Activated CD4-positive, alpha-beta T cell treated with anti-CD3 and anti-CD28 coated beads, Interleukin-2, amount 10 ng/mL, durations not matched to agents 7 days and 5 days (primary cell): ENCODE measurements at regions not wholly inside any gene's neighbourhood (a gene's known extent, or its start where the extent isn't known, plus 50 kb on each side); places are given as distances from the start of the nearest gene placed in this dataset.
"Not testable (repeated sequence)": the region's sequence is repeated elsewhere in the genome, so short reads cannot be mapped to it uniquely, and the experiment has no call there.

Experiments used
- CTCF ChIA-PET: fragments of 350-600 bp; sonication (Branson Sonifier 250); formaldehyde crosslinking; loops from one replicate; lab custom pipeline; 2021; ENCODE audit warnings: antibody characterized with exemption; lab: Charles Lee
- POLR2A ChIA-PET: fragments of 350-600 bp; sonication (Branson Sonifier 250); formaldehyde crosslinking; loops from one replicate; lab custom pipeline; 2021; ENCODE audit warnings: antibody characterized with exemption; lab: Charles Lee
- DNase-seq: peaks from one replicate; pipeline ENCODE4 v3.0.0-alpha.2; 2020
- H3K27ac Mint-ChIP-seq: one replicate; pipeline ENCODE4 v1.8.0; 2021; ENCODE audit warnings: mild to moderate bottlenecking, moderate library complexity, mixed read lengths
- H3K27me3 Mint-ChIP-seq: one replicate; pipeline ENCODE4 v1.8.0; 2021; ENCODE audit warnings: mixed read lengths
- H3K36me3 Mint-ChIP-seq: one replicate; pipeline ENCODE4 v1.8.0; 2021; ENCODE audit warnings: low read depth, mixed read lengths
- H3K4me1 Mint-ChIP-seq: one replicate; pipeline ENCODE4 v1.8.0; 2021; ENCODE audit warnings: mixed read lengths
- H3K4me3 Mint-ChIP-seq: one replicate; pipeline ENCODE4 v1.8.0; 2021; ENCODE audit warnings: mild to moderate bottlenecking, moderate library complexity, mixed read lengths
- H3K9me3 Mint-ChIP-seq: one replicate; pipeline ENCODE4 v1.8.0; 2021; ENCODE audit warnings: mixed read lengths

DNA sequence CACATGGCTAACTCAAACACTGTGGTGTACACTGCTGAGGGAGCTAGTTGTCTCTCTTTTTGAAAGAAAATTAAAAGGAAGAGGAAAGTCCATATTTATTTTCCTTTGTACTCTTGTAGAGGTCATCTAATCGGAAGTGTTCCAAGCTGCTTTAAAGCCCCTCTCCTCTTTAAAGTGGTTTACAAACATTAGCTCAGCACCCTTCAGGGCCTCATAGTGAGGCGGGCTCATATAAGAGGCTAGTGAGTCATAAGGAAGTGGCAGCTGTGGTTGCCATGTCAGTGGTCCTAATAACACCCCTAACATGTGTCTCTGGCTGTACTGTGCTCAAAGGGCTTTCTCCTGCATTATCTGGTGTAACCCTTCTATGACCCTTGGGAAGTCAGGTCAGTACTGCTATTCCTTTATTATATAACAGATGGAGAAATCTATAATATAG lies 104.4 kb upstream of the SERBP1 start:
- POLR2A ChIA-PET: no interaction called here
- DNase-seq: no peak
- H3K9me3 Mint-ChIP-seq: peaks cover 6% of the 10 kb centered on the region
- H3K36me3 Mint-ChIP-seq: no peaks in the 10 kb centered on the region
- no peak overlapping the region for H3K27ac Mint-ChIP-seq
- H3K4me3 Mint-ChIP-seq: no peak overlapping the region
- H3K4me1 Mint-ChIP-seq: no peaks in the 10 kb centered on the region
- CTCF ChIA-PET: interaction anchor here (0.8 to 1.4 kb wide), 3 partner anchors 11 to 34 kb away, joined by 3 to 4 read pairs (median 3); no protein-coding TSS in a partner anchor
- H3K27me3 Mint-ChIP-seq: peaks cover 2% of the 10 kb centered on the region

DNA sequence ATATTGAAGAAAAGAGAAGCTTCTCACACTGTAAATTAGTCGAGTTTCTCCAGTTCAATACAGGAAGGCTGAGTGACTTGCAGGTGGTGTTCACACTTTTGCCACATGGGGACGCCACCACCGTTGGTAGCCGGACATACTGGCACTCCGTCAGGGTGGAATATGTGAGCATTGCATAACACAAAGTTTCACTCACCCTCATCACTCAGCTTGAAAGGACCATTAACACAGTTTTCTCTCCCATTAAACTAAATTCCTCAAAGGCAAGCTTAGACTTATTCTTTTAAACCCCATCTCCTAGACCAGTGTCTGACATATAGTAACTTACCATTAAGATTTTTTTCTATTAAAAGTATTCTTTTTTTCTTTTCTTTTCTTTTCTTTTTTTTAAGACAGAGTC lies 105.3 kb upstream of the SERBP1 start:
- no peaks in the 10 kb centered on the region for H3K36me3 Mint-ChIP-seq
- peak; percentile 41 for DNase-seq
- POLR2A ChIA-PET: no interaction called here
- no peaks in the 10 kb centered on the region for H3K4me1 Mint-ChIP-seq
- no peaks in the 10 kb centered on the region for H3K27me3 Mint-ChIP-seq
- H3K27ac Mint-ChIP-seq: no peak overlapping the region
- no peak overlapping the region for H3K4me3 Mint-ChIP-seq
- H3K9me3 Mint-ChIP-seq: peaks cover 6% of the 10 kb centered on the region
- CTCF ChIA-PET: interaction anchor here (0.6 to 1.4 kb wide), 4 partner anchors 11 to 223 kb away, joined by 3 to 4 read pairs (median 4); no protein-coding TSS in a partner anchor

DNA sequence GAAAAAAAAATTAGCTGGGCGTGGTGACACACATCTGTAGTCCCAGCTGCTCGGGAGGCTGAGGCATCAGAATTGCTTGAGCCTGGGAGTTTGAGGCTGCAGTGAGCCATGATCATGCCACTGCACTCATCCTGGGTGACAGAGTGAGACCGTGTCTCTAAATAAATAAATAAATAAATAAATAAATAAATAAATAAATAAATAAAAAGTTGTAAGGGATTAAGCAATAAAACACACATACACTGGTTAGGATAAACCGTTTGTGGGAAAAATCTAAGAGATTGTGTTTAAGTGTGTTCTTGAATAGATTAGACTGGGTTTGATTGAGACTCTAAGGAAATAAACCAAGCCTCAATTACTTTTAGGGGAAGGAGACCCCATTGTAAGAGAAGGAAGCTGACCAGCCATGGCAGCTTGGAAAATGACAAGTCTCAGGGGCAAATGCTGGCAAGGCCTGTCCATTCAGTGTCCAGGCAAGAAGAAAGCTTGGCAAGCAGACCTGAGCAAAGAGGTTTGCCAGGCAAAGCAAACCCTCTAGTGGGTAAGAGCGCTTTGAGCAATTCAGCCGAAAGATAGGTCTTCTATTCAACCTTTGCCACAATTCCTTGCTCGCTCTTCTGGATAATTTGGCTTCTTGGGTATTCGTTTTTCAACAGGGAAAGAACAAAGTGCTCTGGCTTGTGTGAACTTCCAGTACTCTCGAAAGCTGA lies 106.9 kb upstream of the SERBP1 start:
- Mint-ChIP-seq H3K36me3 (no peaks in the 10 kb centered on the region), H3K27ac (no peak overlapping the region), H3K9me3 (no peaks in the 10 kb centered on the region), H3K27me3 (no peaks in the 10 kb centered on the region), H3K4me1 (no peaks in the 10 kb centered on the region), H3K4me3 (no peak overlapping the region)
- ChIA-PET CTCF (interaction anchor here (0.7 to 1.4 kb wide), 3 partner anchors 9 to 224 kb away, joined by 3 to 5 read pairs (median 3); no protein-coding TSS in a partner anchor), POLR2A (no interaction called here)
- no peak for DNase-seq

DNA sequence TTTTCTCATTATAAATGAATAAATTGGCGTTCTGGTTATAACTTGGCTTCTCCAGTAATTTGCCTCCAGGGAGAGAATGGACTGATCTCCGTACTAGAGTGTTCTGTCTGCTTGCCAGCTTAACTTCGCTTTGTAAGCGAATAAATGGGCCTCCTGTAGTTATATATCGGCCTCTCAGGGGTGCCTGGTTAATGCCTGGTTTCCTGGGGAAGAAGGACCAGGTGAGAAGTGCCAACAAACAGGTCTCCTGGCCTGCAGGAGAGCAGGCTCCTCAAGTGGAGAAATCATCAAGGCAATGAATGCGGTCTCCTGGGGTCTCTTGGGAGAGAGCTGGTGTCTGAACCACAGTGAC lies 107.4 kb upstream of the SERBP1 start:
- no peaks in the 10 kb centered on the region for H3K4me1 Mint-ChIP-seq
- no peaks in the 10 kb centered on the region for H3K9me3 Mint-ChIP-seq
- CTCF ChIA-PET: no interaction called here
- POLR2A ChIA-PET: no interaction called here
- H3K4me3 Mint-ChIP-seq: no peak overlapping the region
- no peaks in the 10 kb centered on the region for H3K36me3 Mint-ChIP-seq
- DNase-seq: no peak
- H3K27me3 Mint-ChIP-seq: no peaks in the 10 kb centered on the region
- H3K27ac Mint-ChIP-seq: no peak overlapping the region

DNA sequence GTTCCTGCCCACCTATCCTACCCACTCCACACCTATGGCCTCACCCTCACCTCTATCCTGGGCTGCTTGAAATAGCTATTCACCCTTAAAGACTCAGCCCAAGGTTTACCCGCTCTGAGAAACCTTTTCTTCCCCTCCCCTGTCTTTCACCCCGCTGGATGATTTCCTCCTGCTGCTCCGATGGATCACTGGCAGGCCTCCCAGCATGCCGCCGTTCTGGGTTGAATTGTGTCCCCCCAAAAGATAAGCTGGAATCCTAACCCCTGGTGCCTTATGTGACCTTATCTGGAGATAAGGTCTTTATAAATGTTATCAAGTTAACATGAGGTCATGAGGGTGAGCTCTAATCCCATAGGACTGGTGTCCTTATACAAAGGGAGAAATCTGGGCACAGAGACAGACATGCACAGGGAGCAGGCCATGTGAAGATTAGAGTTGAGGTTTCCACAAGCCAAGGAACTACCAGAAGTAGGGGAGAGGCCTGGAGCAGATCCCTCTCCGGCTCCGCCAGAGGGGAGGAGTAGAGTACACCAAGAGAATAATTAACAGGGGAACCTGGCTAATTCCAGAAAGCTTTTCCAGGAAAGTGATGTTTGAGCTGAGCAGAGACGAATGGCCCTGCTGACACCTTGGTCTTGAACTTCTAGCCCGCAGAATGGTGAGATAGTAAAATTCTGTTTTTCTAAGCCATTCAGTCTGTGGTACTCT lies 110.0 kb upstream of the SERBP1 start:
- H3K4me1 Mint-ChIP-seq: no peaks in the 10 kb centered on the region
- ChIA-PET POLR2A (no interaction called here), CTCF (interaction anchor here (0.8 to 2.2 kb wide), 3 partner anchors 17 to 226 kb away, joined by 3 to 7 read pairs (median 4); no protein-coding TSS in a partner anchor)
- H3K27me3 Mint-ChIP-seq: no peaks in the 10 kb centered on the region
- no peak overlapping the region for H3K4me3 Mint-ChIP-seq
- no peaks in the 10 kb centered on the region for H3K9me3 Mint-ChIP-seq
- DNase-seq: no peak
- no peaks in the 10 kb centered on the region for H3K36me3 Mint-ChIP-seq
- H3K27ac Mint-ChIP-seq: no peak overlapping the region

DNA sequence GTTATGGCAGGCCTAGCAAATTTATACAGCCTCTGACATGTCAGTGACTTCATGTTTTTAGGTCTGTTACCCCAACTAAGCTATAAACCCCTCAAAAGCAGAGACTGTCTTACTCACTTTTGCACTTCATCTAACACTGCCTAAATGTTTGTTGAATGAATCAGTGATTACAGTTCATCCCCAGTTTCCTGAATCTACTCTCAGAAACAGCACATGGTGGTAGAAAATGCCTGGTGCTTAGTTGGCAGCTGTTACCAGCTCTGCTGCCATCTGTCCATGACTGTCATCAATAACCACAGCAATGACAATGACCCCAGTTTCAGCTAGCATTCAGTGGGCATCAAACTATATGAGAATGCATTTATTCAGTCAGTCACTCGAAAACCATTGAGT lies 110.5 kb upstream of the SERBP1 start:
- no peaks in the 10 kb centered on the region for H3K36me3 Mint-ChIP-seq
- ChIA-PET POLR2A (no interaction called here), CTCF (interaction anchor here (0.8 to 2.2 kb wide), 3 partner anchors 17 to 226 kb away, joined by 3 to 7 read pairs (median 4); no protein-coding TSS in a partner anchor)
- no peaks in the 10 kb centered on the region for H3K9me3 Mint-ChIP-seq
- H3K4me3 Mint-ChIP-seq: no peak overlapping the region
- H3K4me1 Mint-ChIP-seq: no peaks in the 10 kb centered on the region
- no peaks in the 10 kb centered on the region for H3K27me3 Mint-ChIP-seq
- no peak for DNase-seq
- no peak overlapping the region for H3K27ac Mint-ChIP-seq

DNA sequence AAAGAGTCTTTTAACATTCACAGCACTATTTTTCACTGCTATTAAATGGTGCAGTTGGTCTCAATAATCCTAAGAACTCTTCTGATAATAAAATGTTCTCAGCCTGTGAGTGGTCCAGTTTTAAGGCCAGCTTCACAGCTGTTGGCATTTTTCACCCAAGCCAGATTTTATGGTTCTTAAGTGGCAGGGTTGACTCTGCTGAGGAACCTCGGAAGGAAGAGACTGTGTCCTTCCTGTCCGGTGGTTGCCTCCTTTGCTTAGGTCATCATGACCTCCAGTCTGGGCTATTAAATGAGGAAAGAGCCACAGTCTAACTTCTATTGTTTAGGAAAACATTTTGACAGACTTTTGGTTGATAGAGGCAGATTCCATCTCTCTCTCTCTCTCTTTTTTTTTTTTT lies 112.5 kb upstream of the SERBP1 start:
- no peak overlapping the region for H3K27ac Mint-ChIP-seq
- DNase-seq: no peak
- POLR2A ChIA-PET: no interaction called here
- H3K36me3 Mint-ChIP-seq: no peaks in the 10 kb centered on the region
- no peaks in the 10 kb centered on the region for H3K4me1 Mint-ChIP-seq
- no peak overlapping the region for H3K4me3 Mint-ChIP-seq
- no peaks in the 10 kb centered on the region for H3K27me3 Mint-ChIP-seq
- CTCF ChIA-PET: no interaction called here
- no peaks in the 10 kb centered on the region for H3K9me3 Mint-ChIP-seq

DNA sequence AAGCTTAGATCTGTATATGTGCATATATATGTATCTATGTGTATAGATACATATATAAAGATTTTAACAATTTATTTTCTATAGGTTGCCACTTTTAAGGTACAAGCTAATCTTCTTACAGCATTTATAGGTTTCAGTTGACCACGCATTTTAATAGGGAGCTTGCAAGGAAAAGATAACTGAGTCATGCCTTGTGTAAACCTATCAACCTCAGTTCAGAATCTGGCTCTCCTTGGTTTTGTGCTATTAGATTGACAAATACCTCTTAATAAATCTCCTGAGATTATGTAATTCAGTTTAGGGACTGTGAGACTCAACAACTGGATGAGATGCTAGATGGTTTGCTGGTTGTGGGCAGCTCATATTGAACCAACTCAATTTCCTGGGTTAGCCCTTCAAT lies 114.7 kb upstream of the SERBP1 start:
- no peak overlapping the region for H3K4me3 Mint-ChIP-seq
- no peak overlapping the region for H3K27ac Mint-ChIP-seq
- H3K9me3 Mint-ChIP-seq: no peaks in the 10 kb centered on the region
- DNase-seq: no peak
- CTCF ChIA-PET: interaction anchor here (1.0 to 1.1 kb wide), 2 partner anchors 19 to 20 kb away, joined by 3 read pairs; no protein-coding TSS in a partner anchor
- POLR2A ChIA-PET: no interaction called here
- H3K4me1 Mint-ChIP-seq: no peaks in the 10 kb centered on the region
- no peaks in the 10 kb centered on the region for H3K36me3 Mint-ChIP-seq
- no peaks in the 10 kb centered on the region for H3K27me3 Mint-ChIP-seq

DNA sequence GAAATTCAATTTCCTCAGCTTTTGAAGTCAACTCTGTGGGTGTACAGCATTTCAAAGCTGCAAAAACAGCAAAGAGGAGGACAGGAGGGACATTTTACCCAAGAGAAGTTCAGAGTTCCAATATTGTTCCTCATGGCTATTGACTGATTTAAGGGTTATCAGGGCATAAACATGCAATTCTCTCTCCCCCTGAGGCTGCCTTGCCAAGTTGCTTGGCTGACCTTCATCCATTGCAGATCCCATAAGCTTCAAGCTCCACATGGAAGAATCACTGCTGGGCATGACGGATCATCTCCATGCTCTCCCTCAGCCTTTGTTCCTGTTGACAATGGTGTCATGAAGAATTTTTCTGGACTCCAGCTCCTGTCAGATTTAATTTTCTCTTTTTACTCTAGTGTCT lies 115.2 kb upstream of the SERBP1 start:
- Mint-ChIP-seq H3K36me3 (no peaks in the 10 kb centered on the region), H3K4me3 (no peak overlapping the region), H3K4me1 (no peaks in the 10 kb centered on the region), H3K9me3 (no peaks in the 10 kb centered on the region), H3K27me3 (no peaks in the 10 kb centered on the region), H3K27ac (no peak overlapping the region)
- CTCF ChIA-PET: interaction anchor here (1.0 kb wide), 1 partner anchor 21 kb away, joined by 3 read pairs; no protein-coding TSS in a partner anchor
- DNase-seq: no peak
- POLR2A ChIA-PET: no interaction called here

DNA sequence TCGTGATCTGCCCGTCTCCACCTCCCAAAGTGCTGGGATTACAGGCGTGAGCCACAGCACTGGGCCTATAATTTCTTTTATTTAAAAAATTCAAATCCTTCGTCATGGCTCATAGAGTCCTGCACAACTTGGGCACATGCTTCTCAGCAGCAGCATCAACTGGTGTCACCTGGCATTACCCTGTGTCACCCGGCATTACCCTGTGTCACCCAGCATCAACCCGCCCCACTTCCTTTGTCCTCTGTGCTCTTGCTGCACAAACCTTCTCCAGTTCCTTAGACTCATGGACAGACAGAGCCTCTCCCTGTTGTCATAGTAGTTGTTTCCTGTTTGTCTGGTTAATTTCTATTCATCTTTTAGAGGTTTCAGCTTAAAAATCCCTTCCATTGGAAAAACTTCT lies 121.2 kb upstream of the SERBP1 start:
- Mint-ChIP-seq H3K36me3 (no peaks in the 10 kb centered on the region), H3K4me1 (no peaks in the 10 kb centered on the region), H3K9me3 (no peaks in the 10 kb centered on the region), H3K27me3 (no peaks in the 10 kb centered on the region), H3K27ac (no peak overlapping the region), H3K4me3 (no peak overlapping the region)
- POLR2A ChIA-PET: no interaction called here
- CTCF ChIA-PET: interaction anchor here (0.9 to 1.4 kb wide), 2 partner anchors 65 to 209 kb away, joined by 3 to 4 read pairs; no protein-coding TSS in a partner anchor
- DNase-seq: no peak

DNA sequence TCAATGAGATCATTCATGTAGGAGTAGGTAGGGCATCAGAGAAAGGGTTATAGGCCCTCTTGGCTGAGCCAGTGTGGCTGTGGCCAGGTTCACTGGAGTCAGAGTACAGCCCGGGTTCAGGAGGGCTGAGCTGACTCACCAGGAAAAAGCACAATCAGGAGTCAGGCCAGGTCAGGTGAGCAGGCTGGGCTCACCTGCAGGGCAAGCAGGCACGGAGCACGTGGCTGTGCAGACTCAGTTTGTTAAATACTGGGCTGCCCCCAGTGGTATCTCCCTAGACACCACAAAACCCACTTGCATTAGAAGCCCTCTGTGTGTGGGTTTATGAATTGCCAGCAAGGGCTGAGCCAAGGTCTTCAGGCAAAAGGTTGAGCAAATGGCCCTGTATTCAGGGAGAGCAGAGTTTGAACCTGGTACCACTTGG lies 122.1 kb upstream of the SERBP1 start:
- DNase-seq: no peak
- Mint-ChIP-seq H3K4me1 (no peaks in the 10 kb centered on the region), H3K4me3 (no peak overlapping the region), H3K36me3 (no peaks in the 10 kb centered on the region), H3K27ac (no peak overlapping the region), H3K27me3 (no peaks in the 10 kb centered on the region), H3K9me3 (no peaks in the 10 kb centered on the region)
- CTCF ChIA-PET: interaction anchor here (0.9 to 1.4 kb wide), 3 partner anchors 11 to 208 kb away, joined by 3 to 4 read pairs (median 3); no protein-coding TSS in a partner anchor
- POLR2A ChIA-PET: no interaction called here

DNA sequence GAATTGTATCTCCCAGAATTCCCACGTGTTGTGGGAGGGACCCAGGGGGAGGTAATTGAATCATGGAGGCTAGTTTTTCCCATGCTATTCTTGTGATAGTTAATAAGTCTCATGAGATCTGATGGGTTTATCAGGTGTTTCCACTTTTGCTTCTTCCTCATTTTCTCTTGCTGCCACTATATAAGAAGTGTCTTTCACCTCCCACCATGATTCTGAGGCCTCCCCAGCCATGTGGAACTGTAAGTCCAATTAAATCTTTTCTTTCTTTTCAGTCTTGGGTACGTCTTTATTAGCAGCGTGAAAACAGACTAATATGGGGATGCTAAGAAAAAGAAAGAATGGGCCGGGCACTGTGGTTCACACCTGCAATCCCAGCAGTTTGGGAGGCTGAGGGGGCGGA lies 124.0 kb upstream of the SERBP1 start:
- POLR2A ChIA-PET, H3K4me3 Mint-ChIP-seq, H3K9me3 Mint-ChIP-seq, DNase-seq, H3K36me3 Mint-ChIP-seq, CTCF ChIA-PET, H3K4me1 Mint-ChIP-seq, H3K27me3 Mint-ChIP-seq, H3K27ac Mint-ChIP-seq: not testable (repeated sequence)
